ENCODE measurements at regions not wholly inside any gene's neighbourhood (a gene's known extent, or its start where the extent isn't known, plus 50 kb on each side); places are given as distances from the start of the nearest gene placed in this dataset.

- TF ChIP-seq EZH2phosphoT487 (IDR thresholded peaks at IDR 0.05; ENCODE audit: low read depth, severe bottlenecking, unreplicated experiment) (no peak), CTCF (IDR thresholded peaks at IDR 0.05; ENCODE audit: poor library complexity) (no peak), EZH2 (IDR thresholded peaks at IDR 0.05; ENCODE audit: borderline replicate concordance) (no peak)
Observed at GRCh38 chr9:107584944-107585343, 95.4 kb upstream of the KLF4 start.
